NCI-H748 (cell line): ENCODE measurements at regions not wholly inside any gene's neighbourhood (a gene's known extent, or its start where the extent isn't known, plus 50 kb on each side); places are given as distances from the start of the nearest gene placed in this dataset.
"Not testable (repeated sequence)": the region's sequence is repeated elsewhere in the genome, so short reads cannot be mapped to it uniquely, and the experiment has no call there.

Experiments
- DNase-seq: peaks from one replicate; lab custom pipeline; 2025; ENCODE audit not compliant: unreplicated experiment; lab: John Stamatoyannopoulos, UW

- DNase-seq: no peak
Observed at GRCh38 chr13:33411312-33411711, 125.8 kb upstream of the STARD13 start.

DNA sequence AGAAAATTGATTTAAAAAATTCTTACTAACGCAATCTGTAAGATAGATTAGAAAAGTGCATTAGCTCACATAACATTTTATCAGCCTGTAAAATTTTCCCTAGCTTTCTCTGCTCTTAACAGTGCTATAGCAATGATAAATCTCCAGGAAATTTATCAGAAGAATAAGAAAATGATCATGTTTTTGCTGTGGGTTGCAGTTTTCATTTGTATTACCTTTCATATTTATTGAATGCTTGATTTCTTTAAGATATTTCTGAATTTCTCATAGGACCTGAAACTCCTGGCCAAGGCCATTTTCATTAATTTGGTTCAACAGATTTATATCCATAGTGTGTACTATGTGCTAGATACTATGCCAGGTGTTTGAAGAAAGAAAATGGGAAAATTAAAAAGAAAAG, 130.3 kb upstream of the STARD13 start:
- no peak for DNase-seq

GRCh38 chr13:33418224-33418953, 132.8 kb upstream of the STARD13 start:
- DNase-seq: peak; percentile 93

DNA sequence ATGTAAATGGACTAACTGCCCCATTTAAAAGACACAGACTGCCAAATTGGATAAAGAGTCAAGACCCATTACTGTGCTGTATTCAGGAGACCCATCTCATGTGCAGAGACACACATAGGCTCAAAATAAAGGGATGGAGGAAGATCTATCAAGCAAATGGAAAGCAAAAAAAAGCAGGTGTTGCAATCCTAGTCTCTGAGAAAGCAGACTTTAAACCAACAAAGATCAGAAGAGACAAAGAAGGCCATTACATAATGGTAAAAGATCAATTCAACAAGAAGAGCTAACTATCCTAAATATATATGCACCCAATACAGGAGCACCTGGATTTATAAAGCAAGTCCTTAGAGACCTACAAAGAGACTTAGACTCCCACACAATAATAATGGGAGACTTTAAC, 134.6 kb upstream of the STARD13 start:
- not testable (repeated sequence) for DNase-seq

DNA sequence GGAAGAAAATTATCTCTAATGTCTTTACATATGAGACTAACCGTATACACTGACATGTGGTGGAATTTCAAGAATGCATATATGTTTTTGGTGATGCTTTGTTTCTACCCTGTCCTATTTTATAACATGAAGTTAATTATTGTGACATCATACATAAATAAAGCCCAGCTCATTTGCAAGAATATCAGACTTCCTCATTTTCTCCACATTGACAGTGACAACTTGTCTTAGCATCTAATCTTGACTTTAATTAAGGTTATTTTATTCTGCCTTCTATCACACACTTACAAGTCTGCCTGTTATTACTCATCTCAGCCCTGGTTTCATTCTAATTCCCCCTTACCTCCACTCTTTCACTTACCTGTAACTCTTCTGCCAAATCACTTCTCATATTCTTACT, 140.6 kb upstream of the STARD13 start:
- no peak for DNase-seq

DNA sequence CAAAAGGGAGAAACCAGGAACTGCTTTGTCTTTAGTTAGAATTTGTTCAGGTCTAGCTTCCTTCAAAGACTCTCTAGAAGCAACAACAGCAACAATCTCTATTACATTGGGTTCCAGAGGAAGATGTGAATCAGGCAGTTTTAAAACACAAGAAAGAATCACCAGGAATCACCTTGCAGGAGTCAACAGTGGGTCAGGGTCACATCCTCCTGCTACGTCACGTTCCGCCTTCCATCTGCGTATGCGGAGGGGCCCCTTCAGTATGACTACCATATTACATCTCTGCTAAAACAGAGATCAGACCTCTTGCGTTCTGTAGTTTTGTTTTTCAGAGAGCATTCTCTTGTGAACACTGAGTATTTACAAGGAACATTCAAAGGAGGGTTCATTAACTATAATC, 147.8 kb upstream of the STARD13 start:
- no peak for DNase-seq

DNA sequence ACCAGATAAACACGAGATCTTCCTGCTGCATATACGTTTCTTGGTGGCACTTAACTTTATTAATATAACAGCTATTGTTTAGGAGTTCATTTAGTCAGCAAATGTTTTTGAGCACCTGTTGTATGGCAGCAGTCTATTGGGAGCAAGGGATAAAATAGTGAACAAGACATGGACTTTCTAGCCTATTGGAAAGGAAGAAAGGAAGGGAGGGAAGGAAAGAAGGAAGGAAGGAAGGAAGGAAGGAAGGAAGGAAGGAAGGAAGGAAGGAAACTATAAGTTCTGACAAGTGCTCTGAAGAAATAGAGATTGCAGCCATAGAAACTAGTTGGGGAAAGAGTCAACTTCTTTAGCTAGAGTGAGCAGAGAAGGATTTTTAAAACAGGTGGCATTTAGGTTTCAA, 149.1 kb upstream of the STARD13 start:
- no peak for DNase-seq

GRCh38 chr13:33435207-33435606, 149.7 kb upstream of the STARD13 start:
- no peak for DNase-seq

GRCh38 chr13:33438918-33439317, 153.4 kb upstream of the STARD13 start:
- no peak for DNase-seq

DNA sequence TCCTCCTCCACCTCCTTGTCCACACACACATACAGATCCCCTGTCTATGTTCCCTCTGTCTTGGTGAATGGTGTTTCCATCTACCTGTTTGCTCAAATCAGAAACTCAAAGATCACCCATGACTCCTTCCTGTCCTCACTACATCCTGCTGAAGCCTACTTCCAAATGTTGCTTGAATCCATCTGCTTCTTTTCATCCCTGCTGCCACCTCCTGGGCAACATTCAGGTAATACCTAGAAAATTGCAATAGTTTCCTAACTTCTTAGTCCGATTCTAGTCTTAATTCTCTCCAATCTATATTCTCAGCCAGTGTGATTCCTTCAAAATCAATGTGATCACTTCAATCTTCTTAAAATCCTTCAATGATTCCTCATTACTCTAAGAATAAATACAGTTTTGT, 155.5 kb upstream of the STARD13 start:
- DNase-seq: peak; percentile 60

- DNase-seq: peak; percentile 82
Observed at GRCh38 chr13:33445024-33445423, 159.5 kb upstream of the STARD13 start.

- peak; percentile 73 for DNase-seq
Observed at GRCh38 chr13:33445476-33445875, 159.9 kb upstream of the STARD13 start.

DNA sequence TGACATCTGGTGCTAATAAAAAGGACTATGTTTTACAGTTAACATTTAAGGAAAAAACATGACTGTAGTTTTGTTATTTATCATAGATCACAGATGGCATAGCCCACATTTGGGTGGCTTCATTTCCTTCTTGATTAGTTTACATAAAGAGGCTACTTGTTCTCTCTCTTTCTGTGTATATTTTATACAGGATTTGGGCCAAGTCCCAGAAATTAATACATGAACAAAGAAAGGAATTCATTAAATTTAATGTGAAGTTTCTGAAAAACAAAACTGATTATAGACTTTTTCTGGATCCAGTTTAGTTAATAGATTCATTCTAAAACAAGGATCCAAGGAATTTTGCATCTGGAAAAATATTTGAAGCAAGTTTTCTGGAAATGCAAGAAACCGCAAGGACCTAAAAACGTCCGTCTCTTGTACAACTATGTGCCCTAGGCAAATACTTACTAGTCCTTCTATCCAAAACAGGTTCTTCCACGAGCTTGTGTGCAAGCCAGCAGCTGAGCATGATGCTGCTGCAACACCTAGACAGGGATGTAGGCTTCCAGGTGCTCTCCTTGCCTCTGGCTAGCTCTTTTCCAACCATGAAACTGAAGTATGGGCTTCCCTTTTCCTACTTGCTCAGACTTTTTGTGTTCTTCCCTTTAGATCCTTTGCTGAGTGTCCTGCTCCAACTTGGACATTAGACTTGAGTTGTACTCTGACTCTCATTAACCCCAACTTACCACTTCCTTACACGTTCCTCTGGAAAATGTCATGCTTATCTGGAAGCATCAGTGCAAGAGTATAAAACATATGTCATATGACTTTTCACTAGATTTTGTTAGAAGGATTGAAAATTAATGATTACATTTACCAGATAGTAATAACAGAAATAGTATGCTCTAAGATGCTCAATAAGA, 161.5 kb upstream of the STARD13 start:
- peak; percentile 38 for DNase-seq

DNA sequence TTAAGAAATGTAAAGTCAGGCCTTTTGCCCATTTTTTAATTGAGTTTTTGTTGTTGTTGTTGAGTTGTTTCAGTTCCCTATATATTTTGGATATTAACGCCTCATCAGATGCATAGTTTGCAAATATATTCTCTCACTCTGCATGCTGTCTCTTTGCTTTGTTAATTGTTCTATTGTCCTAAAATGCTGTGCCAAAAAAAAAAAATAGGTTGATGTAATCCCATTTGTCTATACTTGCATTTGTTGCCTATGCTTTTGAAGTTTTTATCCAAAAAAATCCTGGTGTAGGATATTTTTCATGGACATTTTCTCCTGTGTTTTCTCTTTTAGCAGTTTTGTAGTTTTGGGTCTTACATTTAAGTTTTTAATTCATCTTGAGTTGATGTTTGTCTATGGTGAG, 163.3 kb upstream of the STARD13 start:
- no peak for DNase-seq

- DNase-seq: no peak
Observed at GRCh38 chr13:33450956-33451709, 165.6 kb upstream of the STARD13 start.

DNA sequence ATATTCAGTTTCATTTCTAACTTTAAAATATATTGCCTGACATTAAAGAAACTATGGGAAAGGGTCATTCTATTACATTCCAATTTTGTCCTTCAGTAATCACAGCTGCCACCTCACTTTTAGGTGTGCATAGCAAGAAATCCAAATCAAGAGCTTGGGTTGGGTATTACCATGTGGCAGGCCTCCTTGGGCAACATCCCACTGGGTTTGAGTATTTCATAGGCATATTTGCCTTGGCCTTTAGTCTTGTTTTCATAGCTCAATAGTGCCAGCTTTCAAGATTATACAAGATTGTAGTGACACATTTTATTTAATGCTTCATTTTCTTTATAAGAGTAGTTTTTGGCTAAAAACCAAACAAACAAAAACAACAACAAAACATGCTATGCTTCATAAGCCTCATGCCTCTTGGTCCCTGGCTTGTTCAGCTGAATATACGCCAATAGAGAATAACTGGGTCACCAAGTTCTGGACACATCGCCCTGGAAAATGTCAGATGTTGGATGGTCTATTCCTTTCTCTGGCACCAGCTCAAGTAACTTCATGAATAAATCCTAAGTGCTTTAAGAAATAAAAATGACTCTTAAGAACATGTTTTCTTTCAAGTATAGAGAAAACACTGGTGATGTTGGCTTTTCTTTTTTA, 167.4 kb upstream of the STARD13 start:
- DNase-seq: no peak

DNA sequence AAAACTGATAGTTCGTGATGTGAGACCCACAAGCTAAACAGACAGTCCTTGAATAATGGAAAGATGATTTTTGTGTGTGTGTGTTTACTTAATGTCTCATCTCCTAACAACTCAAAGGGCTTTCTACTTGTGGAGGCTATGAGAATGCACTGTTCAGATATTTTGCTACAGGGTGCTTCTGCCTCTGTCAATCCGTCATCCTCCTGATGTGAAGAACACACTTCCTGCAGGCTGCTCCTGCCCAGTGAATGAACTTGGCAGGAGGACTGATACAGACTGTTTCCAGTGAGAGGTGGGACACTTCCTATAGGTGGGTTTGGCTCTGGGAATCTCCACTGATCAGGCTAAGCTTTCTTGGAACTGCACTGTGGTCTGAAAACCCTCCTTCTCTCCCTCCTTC, 168.4 kb upstream of the STARD13 start:
- DNase-seq: no peak

GRCh38 chr13:33454844-33455705, 169.5 kb upstream of the STARD13 start:
- DNase-seq: no peak

- DNase-seq: no peak
Observed at GRCh38 chr13:33459702-33460101, 174.1 kb upstream of the STARD13 start.

DNA sequence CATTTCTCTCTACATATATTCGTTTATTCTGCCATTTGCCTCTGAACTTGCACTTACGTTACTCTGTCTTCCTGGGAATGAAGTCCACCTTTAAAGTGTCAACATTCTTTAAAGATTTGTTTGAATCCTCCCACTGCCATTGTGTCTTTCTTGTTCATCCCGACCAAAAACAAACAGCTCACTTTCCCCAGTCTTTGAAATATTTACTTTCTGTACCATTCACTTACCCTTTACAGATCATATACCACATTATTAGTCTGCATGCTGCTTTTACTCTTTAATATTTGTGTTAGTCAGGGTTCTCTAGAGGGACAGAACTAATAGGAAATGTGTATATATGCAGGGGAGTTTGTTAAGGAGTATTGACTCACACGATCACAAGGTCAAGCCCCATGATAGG, 176.6 kb upstream of the STARD13 start:
- DNase-seq: no peak
